IMR-90 (cell line): ENCODE measurements at regions not wholly inside any gene's neighbourhood (a gene's known extent, or its start where the extent isn't known, plus 50 kb on each side); places are given as distances from the start of the nearest gene placed in this dataset.
A peak's percentile ranks its signal among the peaks of the same experiment; 100 is the strongest.

ENCODE experiments used
- ATAC-seq: fragments of 200-7000 bp; cut with Tn5 transposase; 2 replicates; pipeline ENCODE4 v1.9.1; 2020; ENCODE audit warnings: low read depth, mild to moderate bottlenecking, moderate library complexity
- BruUV-seq: library from RNA; stranded (reverse); fragments of 400-500 nt; replicated peaks from 2 replicates; lab custom pipeline; 2021; lab: Mats Ljungman, UMichigan
- CTCF ChIA-PET: fragments of 300-600 bp; formaldehyde crosslinking; extraction: SDS; loops from one replicate; lab custom pipeline; 2021; ENCODE audit warnings: antibody characterized with exemption; lab: Yijun Ruan, JAX
- POLR2A ChIA-PET: fragments of 300-600 bp; sonication (Branson Sonifier 250); formaldehyde crosslinking; loops from one replicate; lab custom pipeline; 2022; ENCODE audit warnings: antibody characterized with exemption; ENCODE audit not compliant: unreplicated experiment; lab: Charles Lee
- DNase-seq: peaks from one replicate; pipeline ENCODE4 v3.0.0; 2013
- H2AFZ ChIP-seq: replicated peaks from 2 replicates; pipeline ENCODE3; 2013; ENCODE audit warnings: low read length, mild to moderate bottlenecking; ENCODE audit not compliant: poor library complexity
- H2AK5ac ChIP-seq: 2 replicates; pipeline ENCODE4 v1.6.1; 2013; ENCODE audit warnings: low read depth, low read length, inconsistent platforms
- H2AK9ac ChIP-seq: replicated peaks from 2 replicates; pipeline ENCODE3; 2013; ENCODE audit warnings: mild to moderate bottlenecking, low read depth, low read length, moderate library complexity; ENCODE audit not compliant: poor library complexity
- H2BK120ac ChIP-seq: 2 replicates; pipeline ENCODE4 v1.6.1; 2013; ENCODE audit warnings: low read depth, low read length, inconsistent platforms
- H2BK15ac ChIP-seq: 3 replicates; pipeline ENCODE4 v1.6.1; 2013; ENCODE audit warnings: low read depth, low read length, inconsistent platforms
- H2BK20ac ChIP-seq: 2 replicates; pipeline ENCODE4 v1.6.1; 2013; ENCODE audit warnings: low read depth, mild to moderate bottlenecking, inconsistent platforms, low read length, moderate library complexity
- H2BK5ac ChIP-seq: 2 replicates; pipeline ENCODE4 v1.6.1; 2013; ENCODE audit warnings: mild to moderate bottlenecking, low read depth, low read length, inconsistent platforms; ENCODE audit not compliant: poor library complexity, severe bottlenecking
- H3K14ac ChIP-seq: replicated peaks from 2 replicates; pipeline ENCODE4 v1.6.1; 2013; ENCODE audit warnings: low read depth, low read length, inconsistent platforms
- H3K18ac ChIP-seq: 2 replicates; pipeline ENCODE4 v1.6.1; 2013; ENCODE audit warnings: low read depth, low read length, control low read depth
- H3K23ac ChIP-seq: 2 replicates; pipeline ENCODE4 v1.6.1; 2013; ENCODE audit warnings: low read depth, low read length, inconsistent platforms
- H3K27ac ChIP-seq: 2 replicates; pipeline ENCODE4 v1.5.1; 2013; ENCODE audit warnings: mild to moderate bottlenecking, control low read depth, low read length; ENCODE audit not compliant: insufficient read depth
- H3K27me3 ChIP-seq: 2 replicates; pipeline ENCODE4 v1.6.1; 2013; ENCODE audit warnings: low read length; ENCODE audit not compliant: control insufficient read depth, insufficient read depth
- H3K36me3 ChIP-seq: 2 replicates; pipeline ENCODE4 v1.6.1; 2013; ENCODE audit warnings: low read length, mixed read lengths; ENCODE audit not compliant: control insufficient read depth, insufficient read depth
- H3K4ac ChIP-seq: 2 replicates; pipeline ENCODE4 v1.6.1; 2013; ENCODE audit warnings: low read depth, low read length, inconsistent platforms
- H3K4me1 ChIP-seq: 2 replicates; pipeline ENCODE4 v1.6.1; 2013; ENCODE audit warnings: low read length, mixed read lengths; ENCODE audit not compliant: control insufficient read depth, insufficient read depth
- H3K4me2 ChIP-seq: 2 replicates; pipeline ENCODE4 v1.6.1; 2013; ENCODE audit warnings: low read depth, mild to moderate bottlenecking, control low read depth, low read length, moderate library complexity
- H3K4me3 ChIP-seq: 2 replicates; pipeline ENCODE4 v1.5.1; 2013; ENCODE audit warnings: low read depth, mild to moderate bottlenecking, control low read depth, low read length, moderate library complexity; ENCODE audit not compliant: insufficient read depth
- H3K56ac ChIP-seq: 2 replicates; pipeline ENCODE4 v1.6.1; 2013; ENCODE audit warnings: low read length, inconsistent platforms; ENCODE audit not compliant: insufficient read depth; ENCODE audit errors: extremely low read depth
- H3K79me1 ChIP-seq, 2 experiments: 2 replicates each; pipeline ENCODE4 v1.6.1; 2013; ENCODE audit warnings: low read length in 2 of 2, inconsistent platforms in 1 of 2, low read depth in 1 of 2
- H3K9ac ChIP-seq: 2 replicates; pipeline ENCODE4 v1.6.1; 2013; ENCODE audit warnings: low read depth, low read length, control low read depth
- H3K9me1 ChIP-seq: 2 replicates; pipeline ENCODE4 v1.6.1; 2013; ENCODE audit warnings: low read length, inconsistent platforms; ENCODE audit not compliant: insufficient read depth
- H3K9me3 ChIP-seq: 2 replicates; pipeline ENCODE4 v1.6.1; 2013; ENCODE audit warnings: low read length; ENCODE audit not compliant: control insufficient read depth, insufficient read depth
- H4K20me1 ChIP-seq: 2 replicates; pipeline ENCODE4 v1.6.1; 2013; ENCODE audit warnings: low read length, inconsistent platforms; ENCODE audit not compliant: insufficient read depth
- H4K5ac ChIP-seq: 2 replicates; pipeline ENCODE4 v1.6.1; 2013; ENCODE audit warnings: mild to moderate bottlenecking, low read depth, low read length, control low read depth
- H4K8ac ChIP-seq, 2 experiments: 2 replicates each; pipeline ENCODE4 v1.6.1; 2013; ENCODE audit warnings: low read depth in 2 of 2, low read length in 2 of 2, control low read depth in 1 of 2, inconsistent platforms in 1 of 2
- H4K91ac ChIP-seq: 2 replicates; pipeline ENCODE4 v1.6.1; 2013; ENCODE audit warnings: low read depth, low read length, inconsistent platforms; ENCODE audit not compliant: insufficient read depth
- CEBPB ChIP-seq: IDR thresholded peaks from 2 replicates; pipeline ENCODE4 v1.6.1; 2012; ENCODE audit warnings: low read depth, low read length, improper control_type of control experiment
- CHD1 ChIP-seq: IDR thresholded peaks from 2 replicates; pipeline ENCODE4 v1.6.1; 2012; ENCODE audit warnings: low read depth, low read length, improper control_type of control experiment
- FOS ChIP-seq: fragments of 150-350 bp; IDR thresholded peaks from 2 replicates; pipeline ENCODE4 v1.6.1; 2016; ENCODE audit warnings: low read depth, low read length
- MAFK ChIP-seq: IDR thresholded peaks from 2 replicates; pipeline ENCODE4 v1.6.1; 2012; ENCODE audit warnings: low read depth, low read length, improper control_type of control experiment
- MAZ ChIP-seq: IDR thresholded peaks from 2 replicates; pipeline ENCODE4 v1.6.1; 2012; ENCODE audit warnings: low read depth, mild to moderate bottlenecking, low read length, improper control_type of control experiment, moderate library complexity, borderline replicate concordance
- MXI1 ChIP-seq: IDR thresholded peaks from 2 replicates; pipeline ENCODE4 v1.6.1; 2012; ENCODE audit warnings: low read depth, mild to moderate bottlenecking, low read length, moderate library complexity, borderline replicate concordance
- NFE2L2 ChIP-seq: fragments of 150-350 bp; IDR thresholded peaks from 2 replicates; pipeline ENCODE4 v1.6.1; 2016; ENCODE audit warnings: low read depth, mild to moderate bottlenecking, low read length
- RAD21 ChIP-seq: IDR thresholded peaks from 2 replicates; pipeline ENCODE4 v1.6.1; 2012; ENCODE audit warnings: low read length, improper control_type of control experiment
- RCOR1 ChIP-seq: IDR thresholded peaks from 2 replicates; pipeline ENCODE4 v1.6.1; 2012; ENCODE audit warnings: mild to moderate bottlenecking, low read length, improper control_type of control experiment; ENCODE audit not compliant: insufficient replicate concordance
- WGBS, 2 experiments: methylation state at CpG; one replicate each; pipeline versions ENCODE4 v1.1.5 to v1.1.7; 2013; ENCODE audit warnings: missing lambda C conversion rate in 2 of 2; ENCODE audit not compliant: insufficient read length in 1 of 2; ENCODE audit errors: extremely low coverage in 2 of 2; 5-methylcytosine and 5-hydroxymethylcytosine counted together
- dilution Hi-C: fragments of 300-500 bp; cut with HindIII; formaldehyde crosslinking; loops from one replicate; pipeline ENCODE4 v1.14.3; 2018; ENCODE audit warnings: low sequenced_read_pairs; ENCODE audit not compliant: unreplicated experiment
- in situ Hi-C: fragments of 300-500 bp; cut with MboI; formaldehyde crosslinking; loops from 3 replicates; pipeline ENCODE4 v1.14.3; 2019; ENCODE audit warnings: low sequenced_read_pairs, inconsistent platforms, mixed read lengths
- intact Hi-C: fragments of 100-400 bp; cut with micrococcal nuclease; formaldehyde crosslinking; loops from 2 replicates; pipeline ENCODE4 v1.10.0; 2022
- TF ChIP-seq, protein P1 (sequence below): fragments of 150-350 bp; IDR thresholded peaks from 2 replicates; pipeline ENCODE4 v1.6.1; 2017; ENCODE audit warnings: mild to moderate bottlenecking, antibody characterized with exemption, low read length, low read depth
- TF ChIP-seq, protein P2 (sequence below): fragments of 150-350 bp; IDR thresholded peaks from 2 replicates; pipeline ENCODE4 v1.6.1; 2016; ENCODE audit warnings: low read depth, mild to moderate bottlenecking, low read length, moderate library complexity, borderline replicate concordance
- TF ChIP-seq, protein P3 (sequence below): conservative IDR thresholded peaks from 2 replicates; pipeline ENCODE4 v1.5.1; 2012; ENCODE audit warnings: mild to moderate bottlenecking, low read depth, low read length, improper control_type of control experiment

DNA sequence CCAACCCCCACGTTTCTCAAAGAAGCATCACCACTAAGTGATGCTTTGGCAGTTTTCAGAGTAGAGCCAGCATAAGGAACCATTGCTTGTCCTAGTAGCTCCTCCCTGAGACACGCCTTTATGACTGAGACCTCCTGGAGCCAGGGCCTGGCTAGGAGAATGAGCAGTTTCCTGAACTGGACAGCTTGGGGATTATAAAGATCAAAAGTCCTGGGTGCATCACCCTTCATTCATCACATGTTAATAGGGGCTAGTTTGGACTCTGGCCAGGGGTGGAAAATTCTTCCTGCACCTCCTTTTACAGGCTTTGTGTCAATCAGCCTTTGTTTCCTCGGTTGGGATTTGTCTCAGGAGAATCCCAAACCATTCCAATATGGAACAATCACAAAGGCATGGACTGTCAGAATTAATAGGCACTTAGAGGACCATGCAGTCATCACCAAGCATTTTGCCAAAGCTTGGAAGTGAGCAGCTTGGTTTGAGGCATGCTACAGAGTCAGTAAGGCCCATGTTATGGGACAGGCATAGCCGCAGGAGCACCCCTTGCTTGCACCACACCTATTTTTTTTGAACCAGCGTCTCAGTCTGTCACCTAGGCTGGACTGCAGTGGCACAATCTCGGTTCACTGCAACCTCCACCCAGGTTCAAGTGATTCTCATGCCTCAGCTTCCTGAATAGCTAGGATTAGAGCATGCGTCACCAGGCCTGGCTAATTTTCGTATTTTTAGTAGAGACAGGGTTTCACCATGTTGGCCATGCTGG lies 64.9 kb upstream of the TGM3 start:
- WGBS, 2 experiments: 81% methylated on average over 4 of the region's 8 CpGs; no CpG with 5 or more reads in 1 of the 2 experiments
- POLR2A ChIA-PET: no interaction called here
- Histone ChIP-seq H4K5ac (no peak overlapping the region), H3K79me1 (no peaks in the 10 kb centered on the region), H2BK120ac (no peak overlapping the region), H2AFZ (peak overlapping the region; percentile 19), H2BK5ac (no peak overlapping the region), H4K91ac (no peak overlapping the region), H3K4me3 (no peak overlapping the region), H2BK15ac (no peak overlapping the region), H3K14ac (no peak overlapping the region), H3K9me3 (no peaks in the 10 kb centered on the region), H3K9me1 (no peaks in the 10 kb centered on the region), H3K4me1 (no peaks in the 10 kb centered on the region), H3K9ac (no peak overlapping the region), H3K23ac (no peak overlapping the region), H3K36me3 (no peaks in the 10 kb centered on the region), H3K27me3 (no peaks in the 10 kb centered on the region; the same call in 1 of the 2 replicates), H4K8ac (no peak overlapping the region), H2AK9ac (peak overlapping the region; percentile 37), H3K56ac (no peak overlapping the region), H2BK20ac (no peak overlapping the region), H3K4me2 (no peak overlapping the region), H4K20me1 (no peaks in the 10 kb centered on the region), H3K27ac (no peak overlapping the region), H3K4ac (no peak overlapping the region), H2AK5ac (no peak overlapping the region), H3K18ac (no peak overlapping the region)
- TF ChIP-seq FOS: no peak
- TF ChIP-seq, protein P1, sequence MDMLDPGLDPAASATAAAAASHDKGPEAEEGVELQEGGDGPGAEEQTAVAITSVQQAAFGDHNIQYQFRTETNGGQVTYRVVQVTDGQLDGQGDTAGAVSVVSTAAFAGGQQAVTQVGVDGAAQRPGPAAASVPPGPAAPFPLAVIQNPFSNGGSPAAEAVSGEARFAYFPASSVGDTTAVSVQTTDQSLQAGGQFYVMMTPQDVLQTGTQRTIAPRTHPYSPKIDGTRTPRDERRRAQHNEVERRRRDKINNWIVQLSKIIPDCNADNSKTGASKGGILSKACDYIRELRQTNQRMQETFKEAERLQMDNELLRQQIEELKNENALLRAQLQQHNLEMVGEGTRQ: no peak
- TF ChIP-seq MAFK: no peak
- TF ChIP-seq CEBPB: no peak
- TF ChIP-seq RCOR1: no peak
- TF ChIP-seq MXI1: no peak
- TF ChIP-seq CHD1: no peak
- TF ChIP-seq, protein P2, sequence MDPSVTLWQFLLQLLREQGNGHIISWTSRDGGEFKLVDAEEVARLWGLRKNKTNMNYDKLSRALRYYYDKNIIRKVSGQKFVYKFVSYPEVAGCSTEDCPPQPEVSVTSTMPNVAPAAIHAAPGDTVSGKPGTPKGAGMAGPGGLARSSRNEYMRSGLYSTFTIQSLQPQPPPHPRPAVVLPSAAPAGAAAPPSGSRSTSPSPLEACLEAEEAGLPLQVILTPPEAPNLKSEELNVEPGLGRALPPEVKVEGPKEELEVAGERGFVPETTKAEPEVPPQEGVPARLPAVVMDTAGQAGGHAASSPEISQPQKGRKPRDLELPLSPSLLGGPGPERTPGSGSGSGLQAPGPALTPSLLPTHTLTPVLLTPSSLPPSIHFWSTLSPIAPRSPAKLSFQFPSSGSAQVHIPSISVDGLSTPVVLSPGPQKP: no peak
- TF ChIP-seq, protein P3, sequence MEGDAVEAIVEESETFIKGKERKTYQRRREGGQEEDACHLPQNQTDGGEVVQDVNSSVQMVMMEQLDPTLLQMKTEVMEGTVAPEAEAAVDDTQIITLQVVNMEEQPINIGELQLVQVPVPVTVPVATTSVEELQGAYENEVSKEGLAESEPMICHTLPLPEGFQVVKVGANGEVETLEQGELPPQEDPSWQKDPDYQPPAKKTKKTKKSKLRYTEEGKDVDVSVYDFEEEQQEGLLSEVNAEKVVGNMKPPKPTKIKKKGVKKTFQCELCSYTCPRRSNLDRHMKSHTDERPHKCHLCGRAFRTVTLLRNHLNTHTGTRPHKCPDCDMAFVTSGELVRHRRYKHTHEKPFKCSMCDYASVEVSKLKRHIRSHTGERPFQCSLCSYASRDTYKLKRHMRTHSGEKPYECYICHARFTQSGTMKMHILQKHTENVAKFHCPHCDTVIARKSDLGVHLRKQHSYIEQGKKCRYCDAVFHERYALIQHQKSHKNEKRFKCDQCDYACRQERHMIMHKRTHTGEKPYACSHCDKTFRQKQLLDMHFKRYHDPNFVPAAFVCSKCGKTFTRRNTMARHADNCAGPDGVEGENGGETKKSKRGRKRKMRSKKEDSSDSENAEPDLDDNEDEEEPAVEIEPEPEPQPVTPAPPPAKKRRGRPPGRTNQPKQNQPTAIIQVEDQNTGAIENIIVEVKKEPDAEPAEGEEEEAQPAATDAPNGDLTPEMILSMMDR: no peak
- TF ChIP-seq MAZ: no peak
- TF ChIP-seq RAD21: no peak
- no peak for TF ChIP-seq NFE2L2
- DNase-seq: no peak
- in situ Hi-C loops: no loop called here
- CTCF ChIA-PET: interaction anchor here (1.1 kb wide), 1 partner anchor 24 kb away, joined by 7 read pairs; no protein-coding TSS in a partner anchor
- ATAC-seq: no peak
- intact Hi-C loops: no loop called here
- BruUV-seq: no TSS peak
- dilution Hi-C loops: no loop called here
